Uterus (tissue), 3 donors: ENCODE measurements at regions not wholly inside any gene's neighbourhood (a gene's known extent, or its start where the extent isn't known, plus 50 kb on each side); places are given as distances from the start of the nearest gene placed in this dataset.

ENCODE experiments used
- DNase-seq, 2 donors: peaks; one replicate each; pipeline ENCODE4 v3.0.0-alpha.2; 2019 to 2020
- H3K27ac ChIP-seq, 2 donors: fragments of 200-600 bp; sonication (generic); 1 replicate in 1 of 2; 2 replicates in 1 of 2; pipeline ENCODE4 v1.5.1; 2016 to 2018
- H3K27me3 ChIP-seq, 2 donors: fragments of 200-600 bp; sonication (generic); one replicate each; pipeline ENCODE4 v1.5.1; 2018 to 2019; ENCODE audit warnings: control low read depth in 1 of 2
- H3K36me3 ChIP-seq, 2 donors: fragments of 200-600 bp; sonication (generic); one replicate each; pipeline ENCODE4 v1.5.1; 2019; ENCODE audit warnings: control low read depth in 1 of 2
- H3K4me1 ChIP-seq, 2 donors: fragments of 200-600 bp; sonication (generic); one replicate each; pipeline ENCODE4 v1.5.1; 2018 to 2019; ENCODE audit warnings: control low read depth in 1 of 2
- H3K4me3 ChIP-seq, 2 donors: fragments of 200-600 bp; sonication (generic); 1 replicate in 1 of 2; 2 replicates in 1 of 2; pipeline ENCODE4 v1.5.1; 2018 to 2019; ENCODE audit warnings: mild to moderate bottlenecking in 1 of 2
- H3K9me3 ChIP-seq, 2 donors: fragments of 200-600 bp; sonication (generic); one replicate each; pipeline ENCODE4 v1.5.1; 2019; ENCODE audit warnings: control low read depth in 1 of 2
- POLR2A ChIP-seq, 2 donors: fragments of 450-650 bp; IDR thresholded peaks; one replicate each; pipeline ENCODE4 v1.6.1; 2016; ENCODE audit warnings: antibody characterized with exemption in 2 of 2, mild to moderate bottlenecking in 1 of 2, moderate library complexity in 1 of 2
- intact Hi-C: fragments of 100-400 bp; cut with DNase I; formaldehyde crosslinking; loops from one replicate; pipeline ENCODE4 v1.15.1; 2023; ENCODE audit warnings: low total_unique reads
- TF ChIP-seq, protein P1 (sequence below), 4 experiments: fragments of 200-600 bp in 2 of 4; fragments of 450-650 bp in 2 of 4; sonication (generic) in 2 of 4; IDR thresholded peaks; one replicate each; pipeline ENCODE4 v1.5.1; 2016 to 2019; ENCODE audit warnings: antibody characterized with exemption in 4 of 4, mild to moderate bottlenecking in 2 of 4, moderate library complexity in 1 of 4
- donor health status: DM: yes; HTN: yes; CAD: no.

DNA sequence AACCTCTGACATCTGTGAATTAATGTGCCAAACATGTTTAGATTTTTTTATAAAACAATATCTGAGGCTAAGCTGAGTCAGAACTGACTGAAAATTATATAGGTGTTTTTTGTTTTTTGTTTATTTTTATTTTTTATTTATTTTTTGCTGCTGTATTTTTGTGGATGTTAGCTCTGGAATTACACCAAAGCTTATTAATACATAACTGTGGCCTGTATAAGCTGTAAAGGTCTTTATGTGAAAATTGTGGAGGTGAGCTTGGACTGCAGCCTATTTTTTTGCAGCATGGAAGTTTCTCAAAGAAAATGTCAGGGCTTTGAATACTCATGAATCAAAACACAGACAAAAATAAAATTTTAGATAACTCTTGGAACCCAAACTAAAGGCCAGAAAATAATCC is 199.8 kb downstream of the CHRM3 start:
- H3K4me1 ChIP-seq: peaks cover 0 to 4% of the 10 kb centered on the region in 2 donors
- peak overlapping the region in 1 of 2 donors; percentile 11 for H3K27ac ChIP-seq

DNA sequence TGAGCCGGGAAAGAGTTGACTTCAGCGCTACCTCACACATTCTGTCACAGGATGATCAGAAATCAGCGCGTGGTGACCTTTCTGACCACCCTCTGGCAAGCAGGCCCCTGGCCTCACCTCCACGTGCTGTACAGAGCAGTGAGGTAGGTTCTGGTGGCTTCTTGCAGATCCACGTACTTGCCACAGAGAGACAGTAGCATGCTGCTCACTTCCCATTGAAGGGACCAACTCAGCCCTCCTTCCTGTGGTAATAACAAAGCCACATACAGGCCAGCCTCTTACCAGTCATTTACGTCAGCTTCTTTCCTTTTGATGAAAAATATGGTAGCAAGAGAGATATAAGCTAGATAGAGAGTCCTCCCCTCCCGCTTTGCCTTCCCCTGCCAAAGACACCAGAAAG is 200.7 kb downstream of the CHRM3 start:
- no peaks in the 10 kb centered on the region for H3K9me3 ChIP-seq
- DNase-seq: no peak
- no peak overlapping the region for H3K4me3 ChIP-seq
- H3K36me3 ChIP-seq: no peaks in the 10 kb centered on the region
- intact Hi-C loops: no loop called here
- H3K4me1 ChIP-seq: peaks cover 0 to 4% of the 10 kb centered on the region in 2 donors
- no peak overlapping the region for H3K27ac ChIP-seq
- no peaks in the 10 kb centered on the region for H3K27me3 ChIP-seq
- no peak for TF ChIP-seq POLR2A (IDR thresholded peaks at IDR 0.05)
- TF ChIP-seq, protein P1, sequence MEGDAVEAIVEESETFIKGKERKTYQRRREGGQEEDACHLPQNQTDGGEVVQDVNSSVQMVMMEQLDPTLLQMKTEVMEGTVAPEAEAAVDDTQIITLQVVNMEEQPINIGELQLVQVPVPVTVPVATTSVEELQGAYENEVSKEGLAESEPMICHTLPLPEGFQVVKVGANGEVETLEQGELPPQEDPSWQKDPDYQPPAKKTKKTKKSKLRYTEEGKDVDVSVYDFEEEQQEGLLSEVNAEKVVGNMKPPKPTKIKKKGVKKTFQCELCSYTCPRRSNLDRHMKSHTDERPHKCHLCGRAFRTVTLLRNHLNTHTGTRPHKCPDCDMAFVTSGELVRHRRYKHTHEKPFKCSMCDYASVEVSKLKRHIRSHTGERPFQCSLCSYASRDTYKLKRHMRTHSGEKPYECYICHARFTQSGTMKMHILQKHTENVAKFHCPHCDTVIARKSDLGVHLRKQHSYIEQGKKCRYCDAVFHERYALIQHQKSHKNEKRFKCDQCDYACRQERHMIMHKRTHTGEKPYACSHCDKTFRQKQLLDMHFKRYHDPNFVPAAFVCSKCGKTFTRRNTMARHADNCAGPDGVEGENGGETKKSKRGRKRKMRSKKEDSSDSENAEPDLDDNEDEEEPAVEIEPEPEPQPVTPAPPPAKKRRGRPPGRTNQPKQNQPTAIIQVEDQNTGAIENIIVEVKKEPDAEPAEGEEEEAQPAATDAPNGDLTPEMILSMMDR (IDR thresholded peaks at IDR 0.05): no peak

More for the DNA sequence above, 199.8 kb downstream of the CHRM3 start:
- no peak overlapping the region for H3K4me3 ChIP-seq
- no peaks in the 10 kb centered on the region for H3K27me3 ChIP-seq
- no peaks in the 10 kb centered on the region for H3K9me3 ChIP-seq
- DNase-seq: no peak
- no peaks in the 10 kb centered on the region for H3K36me3 ChIP-seq
- intact Hi-C loops: no loop called here
- TF ChIP-seq POLR2A (IDR thresholded peaks at IDR 0.05): no peak
- TF ChIP-seq, protein P1 (IDR thresholded peaks at IDR 0.05): no peak

DNA sequence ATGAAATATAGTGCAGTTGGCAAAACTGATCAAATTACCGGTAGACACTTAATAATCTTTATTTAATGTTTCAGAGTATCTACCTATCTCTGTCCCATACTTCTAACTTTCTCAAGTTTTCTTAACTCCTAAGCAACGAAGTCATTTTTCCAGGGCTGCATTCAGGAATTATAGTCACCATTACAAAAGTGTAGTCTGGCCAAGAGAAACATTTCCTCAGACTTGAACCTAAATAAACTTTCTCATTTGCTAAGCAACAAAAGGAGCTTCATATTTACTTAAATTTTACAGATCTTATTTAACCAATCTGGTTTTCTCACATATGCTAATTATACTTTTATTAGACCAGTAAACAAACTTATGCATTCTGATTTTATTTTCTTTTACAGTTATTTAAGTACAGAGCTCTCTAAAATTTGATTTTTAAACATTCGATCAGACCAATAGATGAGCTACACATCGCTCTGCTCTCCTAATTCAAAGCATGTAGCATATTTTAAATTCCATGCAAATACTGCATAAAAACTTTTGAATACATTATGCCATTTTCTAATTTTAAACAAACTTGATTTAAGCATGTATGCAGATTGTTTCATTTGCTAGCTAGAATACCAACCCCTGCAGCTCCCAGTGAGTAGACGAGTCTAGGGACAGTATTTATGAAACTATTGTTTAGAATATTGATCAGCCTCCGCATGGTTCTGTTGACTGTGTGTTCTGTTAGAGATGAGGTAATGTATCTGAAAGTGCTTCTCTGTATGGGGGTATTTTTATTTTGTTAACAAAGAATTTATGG is 201.4 kb downstream of the CHRM3 start:
- no peaks in the 10 kb centered on the region for H3K27me3 ChIP-seq
- H3K36me3 ChIP-seq: no peaks in the 10 kb centered on the region
- no peak for DNase-seq
- no peak overlapping the region for H3K27ac ChIP-seq
- H3K4me1 ChIP-seq: peaks cover 0 to 4% of the 10 kb centered on the region in 2 donors
- no peaks in the 10 kb centered on the region for H3K9me3 ChIP-seq
- H3K4me3 ChIP-seq: no peak overlapping the region
- intact Hi-C loops: no loop called here
- no peak for TF ChIP-seq POLR2A (IDR thresholded peaks at IDR 0.05)
- TF ChIP-seq, protein P1 (IDR thresholded peaks at IDR 0.05): no peak

DNA sequence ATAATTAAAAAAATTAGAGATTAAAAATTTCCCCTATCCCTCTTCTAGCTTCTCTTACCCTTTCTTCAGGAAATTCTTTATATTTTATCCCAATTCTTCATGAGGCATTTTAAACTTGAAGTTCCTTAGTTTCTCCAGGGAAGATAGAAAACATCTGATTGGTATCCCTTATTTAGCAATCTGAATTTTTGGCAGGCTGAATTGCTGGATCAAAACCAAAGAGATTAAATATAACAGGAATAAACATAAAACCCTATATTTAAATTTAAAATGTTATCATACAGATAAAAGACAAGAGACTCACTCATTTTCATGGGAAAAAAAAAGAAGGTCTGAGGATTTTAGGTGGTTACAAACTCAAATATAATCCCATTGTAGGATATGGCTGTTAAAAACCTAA is 204.2 kb downstream of the CHRM3 start:
- Histone ChIP-seq H3K27me3 (no peaks in the 10 kb centered on the region), H3K9me3 (no peaks in the 10 kb centered on the region), H3K36me3 (no peaks in the 10 kb centered on the region), H3K4me1 (no peaks in the 10 kb centered on the region), H3K27ac (no peak overlapping the region), H3K4me3 (no peak overlapping the region)
- no peak for TF ChIP-seq POLR2A (IDR thresholded peaks at IDR 0.05)
- TF ChIP-seq, protein P1 (IDR thresholded peaks at IDR 0.05): no peak
- intact Hi-C loops: no loop called here
- DNase-seq: no peak

DNA sequence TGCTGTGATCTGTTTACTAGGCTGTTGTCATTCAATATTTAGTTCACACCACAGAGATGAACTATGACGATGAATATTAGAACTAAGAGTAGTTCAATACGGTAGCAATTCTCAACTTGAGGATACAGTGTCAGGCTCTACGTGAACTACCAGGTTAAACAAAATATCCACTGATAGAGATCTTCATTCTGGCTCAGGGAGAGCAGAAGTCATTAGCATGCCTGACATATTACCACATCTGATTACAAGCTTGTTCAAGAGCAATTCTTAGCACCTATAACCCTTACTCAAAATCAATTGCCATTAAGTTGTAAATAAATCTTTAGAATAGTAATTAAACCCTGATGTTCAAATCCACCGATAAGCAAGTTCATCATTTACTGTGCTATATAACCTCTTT is 207.2 kb downstream of the CHRM3 start:
- DNase-seq: no peak
- H3K27ac ChIP-seq: no peak overlapping the region
- TF ChIP-seq POLR2A (IDR thresholded peaks at IDR 0.05): no peak
- TF ChIP-seq, protein P1 (IDR thresholded peaks at IDR 0.05): no peak
- intact Hi-C loops: no loop called here
- H3K4me3 ChIP-seq: no peak overlapping the region
- no peaks in the 10 kb centered on the region for H3K27me3 ChIP-seq
- no peaks in the 10 kb centered on the region for H3K4me1 ChIP-seq
- no peaks in the 10 kb centered on the region for H3K9me3 ChIP-seq
- no peaks in the 10 kb centered on the region for H3K36me3 ChIP-seq
